GM12891 (cell line): ENCODE measurements at regions not wholly inside any gene's neighbourhood (a gene's known extent, or its start where the extent isn't known, plus 50 kb on each side); places are given as distances from the start of the nearest gene placed in this dataset.

ENCODE experiments used
- POLR2A ChIP-seq: IDR thresholded peaks from 2 replicates; pipeline ENCODE4 v1.6.1; 2011; ENCODE audit warnings: low read depth, low read length, control low read depth
- POLR2AphosphoS5 ChIP-seq: IDR thresholded peaks from 2 replicates; pipeline ENCODE4 v1.6.1; 2011; ENCODE audit warnings: low read depth, low read length, control low read depth
- SPI1 ChIP-seq: IDR thresholded peaks from 2 replicates; pipeline ENCODE4 v1.6.1; 2011; ENCODE audit warnings: low read depth, low read length, control low read depth

GRCh38 chr12:34151019-34151418 is 128.7 kb downstream of the ALG10 start:
- TF ChIP-seq POLR2AphosphoS5 (no peak), SPI1 (no peak), POLR2A (no peak)
